Uterus (tissue), 2 donors: ENCODE measurements at regions not wholly inside any gene's neighbourhood (a gene's known extent, or its start where the extent isn't known, plus 50 kb on each side); places are given as distances from the start of the nearest gene placed in this dataset.

Source experiments
- POLR2A ChIP-seq, 2 donors: fragments of 450-650 bp; IDR thresholded peaks; one replicate each; pipeline ENCODE4 v1.6.1; 2016; ENCODE audit warnings: antibody characterized with exemption in 2 of 2, mild to moderate bottlenecking in 1 of 2, moderate library complexity in 1 of 2
- TF ChIP-seq, protein P1 (sequence below), 4 experiments: fragments of 200-600 bp in 2 of 4; fragments of 450-650 bp in 2 of 4; sonication (generic) in 2 of 4; IDR thresholded peaks; one replicate each; pipeline ENCODE4 v1.5.1; 2016 to 2019; ENCODE audit warnings: antibody characterized with exemption in 4 of 4, mild to moderate bottlenecking in 2 of 4, moderate library complexity in 1 of 4

DNA sequence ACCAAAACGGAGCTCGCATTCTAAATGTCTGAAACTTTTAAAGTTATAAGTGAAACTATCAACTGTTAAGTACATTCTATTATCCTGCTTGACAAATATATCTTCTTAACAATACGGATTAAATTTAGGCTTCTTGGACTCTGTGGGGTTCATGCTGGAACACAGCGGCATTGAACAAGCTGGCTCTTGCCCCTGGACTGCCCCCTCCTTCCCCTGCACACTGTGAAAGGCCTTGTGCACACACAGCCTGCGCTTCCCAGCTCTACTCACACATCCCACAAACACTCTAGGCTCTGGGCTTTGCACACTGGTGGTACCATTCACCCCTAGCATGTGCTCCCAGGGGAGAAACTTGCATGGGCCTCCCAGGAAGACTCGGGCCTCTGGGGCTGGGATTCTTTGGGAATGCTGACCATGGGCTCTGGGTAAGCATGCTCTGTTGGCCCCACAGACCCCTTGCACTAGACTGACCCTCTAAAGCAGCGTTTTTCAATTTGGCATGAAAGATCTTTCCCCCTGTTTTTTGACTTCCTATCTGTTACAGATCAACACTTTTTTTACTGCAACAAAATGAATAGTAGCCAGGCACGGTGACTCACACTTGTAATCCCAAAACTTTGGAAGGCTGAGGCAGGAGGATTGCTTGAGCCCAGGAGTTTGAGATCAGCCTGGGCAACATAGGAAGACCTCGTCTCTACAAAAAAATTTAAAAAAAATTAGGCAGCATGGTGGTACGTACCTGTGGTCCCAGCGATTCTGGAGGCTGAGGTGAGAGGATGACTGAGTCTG, 96.2 kb upstream of the CPM start:
- TF ChIP-seq, protein P1, sequence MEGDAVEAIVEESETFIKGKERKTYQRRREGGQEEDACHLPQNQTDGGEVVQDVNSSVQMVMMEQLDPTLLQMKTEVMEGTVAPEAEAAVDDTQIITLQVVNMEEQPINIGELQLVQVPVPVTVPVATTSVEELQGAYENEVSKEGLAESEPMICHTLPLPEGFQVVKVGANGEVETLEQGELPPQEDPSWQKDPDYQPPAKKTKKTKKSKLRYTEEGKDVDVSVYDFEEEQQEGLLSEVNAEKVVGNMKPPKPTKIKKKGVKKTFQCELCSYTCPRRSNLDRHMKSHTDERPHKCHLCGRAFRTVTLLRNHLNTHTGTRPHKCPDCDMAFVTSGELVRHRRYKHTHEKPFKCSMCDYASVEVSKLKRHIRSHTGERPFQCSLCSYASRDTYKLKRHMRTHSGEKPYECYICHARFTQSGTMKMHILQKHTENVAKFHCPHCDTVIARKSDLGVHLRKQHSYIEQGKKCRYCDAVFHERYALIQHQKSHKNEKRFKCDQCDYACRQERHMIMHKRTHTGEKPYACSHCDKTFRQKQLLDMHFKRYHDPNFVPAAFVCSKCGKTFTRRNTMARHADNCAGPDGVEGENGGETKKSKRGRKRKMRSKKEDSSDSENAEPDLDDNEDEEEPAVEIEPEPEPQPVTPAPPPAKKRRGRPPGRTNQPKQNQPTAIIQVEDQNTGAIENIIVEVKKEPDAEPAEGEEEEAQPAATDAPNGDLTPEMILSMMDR (IDR thresholded peaks at IDR 0.05): no peak
- no peak for TF ChIP-seq POLR2A (IDR thresholded peaks at IDR 0.05)
